WTC11 (cell line): ENCODE measurements at regions not wholly inside any gene's neighbourhood (a gene's known extent, or its start where the extent isn't known, plus 50 kb on each side); places are given as distances from the start of the nearest gene placed in this dataset.

ENCODE experiments used
- ATAC-seq: fragments of 200-7000 bp; cut with Tn5 transposase; 2 replicates; pipeline ENCODE4 v1.10.0; 2021; ENCODE audit warnings: mild to moderate bottlenecking, moderate library complexity
- CTCF ChIA-PET: fragments of 300-600 bp; sonication (Branson Sonifier 250); formaldehyde crosslinking; loops from one replicate; lab custom pipeline; 2021; ENCODE audit warnings: antibody characterized with exemption; lab: Charles Lee
- POLR2A ChIA-PET: fragments of 350-600 bp; sonication (Branson Sonifier 250); formaldehyde crosslinking; loops from one replicate; lab custom pipeline; 2021; ENCODE audit warnings: antibody characterized with exemption; lab: Charles Lee
- DNase-seq: peaks from one replicate; pipeline ENCODE4 v3.0.0; 2021; ENCODE audit warnings: low spot score
- H3K27ac Mint-ChIP-seq: 2 replicates; pipeline ENCODE4 v1.8.0; 2021; ENCODE audit warnings: mixed read lengths
- H3K27me3 Mint-ChIP-seq: 2 replicates; pipeline ENCODE4 v1.8.0; 2021; ENCODE audit warnings: low read depth, mild to moderate bottlenecking, moderate library complexity, mixed read lengths
- H3K36me3 Mint-ChIP-seq: 2 replicates; pipeline ENCODE4 v1.8.0; 2021; ENCODE audit warnings: mixed read lengths
- H3K4me1 Mint-ChIP-seq: 2 replicates; pipeline ENCODE4 v1.8.0; 2022; ENCODE audit warnings: mixed read lengths
- H3K4me3 Mint-ChIP-seq: 2 replicates; pipeline ENCODE4 v1.8.0; 2021; ENCODE audit warnings: mild to moderate bottlenecking, moderate library complexity, mixed read lengths
- H3K9me3 Mint-ChIP-seq: 2 replicates; pipeline ENCODE4 v1.8.0; 2021; ENCODE audit warnings: mixed read lengths
- AFF4 ChIP-seq: sonication (generic); formaldehyde crosslinking; IDR thresholded peaks from 2 replicates; pipeline ENCODE4 v1.8.1; 2023; ENCODE audit warnings: mild to moderate bottlenecking, missing genetic modification reagents, borderline replicate concordance
- ATF1 ChIP-seq: sonication (generic); formaldehyde crosslinking; IDR thresholded peaks from 2 replicates; pipeline ENCODE4 v1.8.1; 2023; ENCODE audit warnings: mild to moderate bottlenecking, moderate library complexity, missing genetic modification reagents
- ATF6 ChIP-seq: sonication (generic); formaldehyde crosslinking; IDR thresholded peaks from 2 replicates; pipeline ENCODE4 v1.8.1; 2023; ENCODE audit warnings: mild to moderate bottlenecking, missing genetic modification reagents
- CDX4 ChIP-seq: fragments of 250-450 bp; sonication (Bioruptor Pico); IDR thresholded peaks from 2 replicates; pipeline ENCODE4 v1.9.0; 2021; ENCODE audit warnings: moderate library complexity, mild to moderate bottlenecking, inconsistent platforms, borderline replicate concordance
- E2F4 ChIP-seq: sonication (generic); formaldehyde crosslinking; IDR thresholded peaks from 2 replicates; pipeline ENCODE4 v1.8.1; 2022; ENCODE audit warnings: low read depth, mild to moderate bottlenecking, moderate library complexity, missing genetic modification reagents, borderline replicate concordance
- ELF4 ChIP-seq: sonication (generic); formaldehyde crosslinking; IDR thresholded peaks from 2 replicates; pipeline ENCODE4 v1.8.1; 2022; ENCODE audit warnings: low read depth, mild to moderate bottlenecking, moderate library complexity, missing genetic modification reagents
- EMX1 ChIP-seq: fragments of 250-450 bp; sonication (Bioruptor Pico); IDR thresholded peaks from 2 replicates; pipeline ENCODE4 v1.8.0; 2021; ENCODE audit warnings: mild to moderate bottlenecking
- FOXJ3 ChIP-seq: sonication (generic); formaldehyde crosslinking; IDR thresholded peaks from 2 replicates; pipeline ENCODE4 v1.9.0; 2021; ENCODE audit warnings: missing genetic modification reagents, mild to moderate bottlenecking, borderline replicate concordance
- FOXP4 ChIP-seq: sonication (generic); formaldehyde crosslinking; IDR thresholded peaks from 2 replicates; pipeline ENCODE4 v1.8.0; 2022; ENCODE audit warnings: mild to moderate bottlenecking, missing genetic modification reagents
- GABPB1 ChIP-seq: sonication (generic); formaldehyde crosslinking; IDR thresholded peaks from 2 replicates; pipeline ENCODE4 v1.8.1; 2023; ENCODE audit warnings: mild to moderate bottlenecking, missing genetic modification reagents
- GTF2I ChIP-seq: fragments of 250-450 bp; sonication (Bioruptor Pico); conservative IDR thresholded peaks from 2 replicates; pipeline ENCODE4 v1.4.0; 2021; ENCODE audit warnings: mild to moderate bottlenecking
- JAZF1 ChIP-seq: fragments of 250-450 bp; sonication (Bioruptor Pico); IDR thresholded peaks from 2 replicates; pipeline ENCODE4 v1.9.0; 2021; ENCODE audit warnings: moderate library complexity, mild to moderate bottlenecking, inconsistent platforms
- MYBL2 ChIP-seq: sonication (generic); formaldehyde crosslinking; IDR thresholded peaks from 2 replicates; pipeline ENCODE4 v1.8.1; 2023; ENCODE audit warnings: mild to moderate bottlenecking, moderate library complexity, missing genetic modification reagents
- SOX15 ChIP-seq: fragments of 250-450 bp; sonication (Bioruptor Pico); IDR thresholded peaks from 2 replicates; pipeline ENCODE4 v1.9.0; 2021; ENCODE audit warnings: mild to moderate bottlenecking
- ZBTB43 ChIP-seq: sonication (generic); formaldehyde crosslinking; IDR thresholded peaks from 2 replicates; pipeline ENCODE4 v1.8.1; 2023; ENCODE audit warnings: mild to moderate bottlenecking, missing genetic modification reagents
- ZNF121 ChIP-seq: sonication (generic); formaldehyde crosslinking; IDR thresholded peaks from 2 replicates; pipeline ENCODE4 v1.8.0; 2023; ENCODE audit warnings: missing genetic modification reagents
- ZNF416 ChIP-seq: fragments of 250-450 bp; sonication (Bioruptor Pico); IDR thresholded peaks from 2 replicates; pipeline ENCODE4 v1.9.0; 2021; ENCODE audit warnings: mild to moderate bottlenecking, inconsistent platforms
- ZNF512 ChIP-seq: sonication (generic); formaldehyde crosslinking; IDR thresholded peaks from 2 replicates; pipeline ENCODE4 v1.8.1; 2022; ENCODE audit warnings: missing genetic modification reagents, borderline replicate concordance
- ZNF532 ChIP-seq: fragments of 250-450 bp; sonication (Bioruptor Pico); IDR thresholded peaks from 2 replicates; pipeline ENCODE4 v1.9.0; 2021; ENCODE audit warnings: mild to moderate bottlenecking, borderline replicate concordance

- DNase-seq (no peak), ATAC-seq (no peak)
- TF ChIP-seq ATF1 (CRISPR knock-in tag) (no peak), GABPB1 (no peak), SOX15 (CRISPR knock-in tag) (no peak), ATF6 (no peak), CDX4 (CRISPR knock-in tag) (no peak), GTF2I (CRISPR knock-in tag) (no peak), FOXJ3 (CRISPR knock-in tag) (no peak), EMX1 (CRISPR knock-in tag) (no peak), JAZF1 (no peak), ELF4 (CRISPR knock-in tag) (no peak), MYBL2 (no peak), ZBTB43 (CRISPR knock-in tag) (no peak), FOXP4 (CRISPR knock-in tag) (no peak), ZNF512 (CRISPR knock-in tag) (no peak), AFF4 (CRISPR knock-in tag) (no peak), ZNF121 (CRISPR knock-in tag) (no peak), ZNF532 (CRISPR knock-in tag) (no peak), ZNF416 (CRISPR knock-in tag) (no peak), E2F4 (CRISPR knock-in tag) (no peak)
- POLR2A ChIA-PET, result no interaction called here
- CTCF ChIA-PET, result interaction anchor here (0.6 to 2.2 kb wide), 3 partner anchors 18 to 121 kb away, joined by 3 to 5 read pairs (median 4); no protein-coding TSS in a partner anchor
- H3K27me3 Mint-ChIP-seq, result no peaks in the 10 kb centered on the region; the same call in 1 of the 2 replicates
- H3K27ac Mint-ChIP-seq, result no peak overlapping the region
- peaks cover 12% of the 10 kb centered on the region for H3K4me1 Mint-ChIP-seq
- H3K4me3 Mint-ChIP-seq, result no peak overlapping the region
- H3K36me3 Mint-ChIP-seq, result no peaks in the 10 kb centered on the region
- no peaks in the 10 kb centered on the region for H3K9me3 Mint-ChIP-seq
Observed at GRCh38 chr20:24792641-24793495, 156.2 kb upstream of the CST7 start.
